ENCODE measurements at regions not wholly inside any gene's neighbourhood (a gene's known extent, or its start where the extent isn't known, plus 50 kb on each side); places are given as distances from the start of the nearest gene placed in this dataset.

- TF ChIP-seq EZH2phosphoT487 (IDR thresholded peaks at IDR 0.05; ENCODE audit: borderline replicate concordance, low read depth) (no peak), CHD2 (IDR thresholded peaks at IDR 0.05; ENCODE audit: low read length, partially characterized antibody) (no peak), CTCF (IDR thresholded peaks at IDR 0.05) (no peak), FOSL2 (IDR thresholded peaks at IDR 0.05; ENCODE audit: borderline replicate concordance, low read depth) (no peak), REST (IDR thresholded peaks at IDR 0.05; ENCODE audit: low read depth, low read length) (no peak), RCOR1 (IDR thresholded peaks at IDR 0.05; ENCODE audit: low read length) (no peak), JUND (IDR thresholded peaks at IDR 0.05) (no peak), MAX (IDR thresholded peaks at IDR 0.05; ENCODE audit: low read depth) (no peak), RAD21 (IDR thresholded peaks at IDR 0.05; ENCODE audit: low read length) (no peak), USF2 (IDR thresholded peaks at IDR 0.05; ENCODE audit: borderline replicate concordance, low read depth, low read length) (no peak), GATA2 (CRISPR knock-in tag; IDR thresholded peaks at IDR 0.05) (no peak)
Measured at GRCh38 chr11:28702871-28703270, 594.7 kb downstream of the METTL15 start.
